NCI-H1694 (cell line): ENCODE measurements at regions not wholly inside any gene's neighbourhood (a gene's known extent, or its start where the extent isn't known, plus 50 kb on each side); places are given as distances from the start of the nearest gene placed in this dataset.

ENCODE experiments used
- DNase-seq: peaks from one replicate; lab custom pipeline; 2025; lab: John Stamatoyannopoulos, UW

- DNase-seq = no peak
Measured at GRCh38 chr11:69393178-69393832, 88.2 kb upstream of the LINC01488 start.

GRCh38 chr11:69393865-69394233, 87.6 kb upstream of the LINC01488 start:
- DNase-seq = no peak

GRCh38 chr11:69394234-69394868, 87.1 kb upstream of the LINC01488 start:
- no peak for DNase-seq

- DNase-seq = no peak
Measured at GRCh38 chr11:69394869-69395246, 86.6 kb upstream of the LINC01488 start.

- DNase-seq = no peak
Measured at GRCh38 chr11:69395287-69395686, 86.2 kb upstream of the LINC01488 start.

- DNase-seq = no peak
Measured at GRCh38 chr11:69396051-69396947, 85.2 kb upstream of the LINC01488 start.

GRCh38 chr11:69396948-69397307, 84.5 kb upstream of the LINC01488 start:
- DNase-seq = no peak

GRCh38 chr11:69397732-69398131, 83.7 kb upstream of the LINC01488 start:
- DNase-seq = no peak

GRCh38 chr11:69398529-69399492, 82.7 kb upstream of the LINC01488 start:
- DNase-seq = no peak

- DNase-seq = no peak
Measured at GRCh38 chr11:69400140-69400539, 81.3 kb upstream of the LINC01488 start.

GRCh38 chr11:69400771-69401590, 80.5 kb upstream of the LINC01488 start:
- no peak for DNase-seq

GRCh38 chr11:69401715-69402114, 79.7 kb upstream of the LINC01488 start:
- DNase-seq = no peak

- DNase-seq = no peak
Measured at GRCh38 chr11:69402251-69402887, 79.1 kb upstream of the LINC01488 start.

GRCh38 chr11:69403556-69404215, 77.8 kb upstream of the LINC01488 start:
- DNase-seq = no peak

GRCh38 chr11:69406060-69406459, 75.4 kb upstream of the LINC01488 start:
- no peak for DNase-seq

GRCh38 chr11:69409812-69410645, 71.4 kb upstream of the LINC01488 start:
- DNase-seq = no peak

- no peak for DNase-seq
Measured at GRCh38 chr11:69411257-69411924, 70.1 kb upstream of the LINC01488 start.

- no peak for DNase-seq
Measured at GRCh38 chr11:69413015-69413801, 68.3 kb upstream of the LINC01488 start.
